ENCODE measurements at regions not wholly inside any gene's neighbourhood (a gene's known extent, or its start where the extent isn't known, plus 50 kb on each side); places are given as distances from the start of the nearest gene placed in this dataset.

DNA sequence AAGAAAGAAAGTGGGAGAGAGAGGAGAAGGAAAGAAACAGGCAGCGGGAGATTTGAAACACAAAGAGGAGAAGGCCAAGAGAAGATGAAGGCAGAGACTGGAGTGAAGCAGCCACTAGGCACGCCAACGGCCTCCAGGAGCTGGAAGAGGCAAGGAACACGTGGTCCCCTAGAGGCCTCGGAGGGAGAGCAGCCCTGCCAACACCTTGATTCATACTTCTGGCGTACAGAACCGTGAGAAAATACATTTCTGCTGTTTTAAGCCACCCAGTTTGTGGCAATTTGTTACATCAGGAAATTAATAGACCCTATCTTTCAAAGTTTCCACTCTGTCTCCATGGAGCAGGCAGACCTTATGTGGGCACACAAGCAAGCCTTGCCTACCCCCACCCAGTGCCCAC is 133.4 kb downstream of the ACTL7B start:
- TF ChIP-seq CTCF (conservative IDR thresholded peaks at IDR 0.05; ENCODE audit: low read depth in 2 of 2) (no peak), NANOG (IDR thresholded peaks at IDR 0.05; ENCODE audit: borderline replicate concordance) (no peak), EZH2 (IDR thresholded peaks at IDR 0.05; ENCODE audit: low read depth, unreplicated experiment) (no peak), ZNF331 (CRISPR knock-in tag; IDR thresholded peaks at IDR 0.05; ENCODE audit: low read depth) (no peak)
- TF ChIP-seq, protein P1, sequence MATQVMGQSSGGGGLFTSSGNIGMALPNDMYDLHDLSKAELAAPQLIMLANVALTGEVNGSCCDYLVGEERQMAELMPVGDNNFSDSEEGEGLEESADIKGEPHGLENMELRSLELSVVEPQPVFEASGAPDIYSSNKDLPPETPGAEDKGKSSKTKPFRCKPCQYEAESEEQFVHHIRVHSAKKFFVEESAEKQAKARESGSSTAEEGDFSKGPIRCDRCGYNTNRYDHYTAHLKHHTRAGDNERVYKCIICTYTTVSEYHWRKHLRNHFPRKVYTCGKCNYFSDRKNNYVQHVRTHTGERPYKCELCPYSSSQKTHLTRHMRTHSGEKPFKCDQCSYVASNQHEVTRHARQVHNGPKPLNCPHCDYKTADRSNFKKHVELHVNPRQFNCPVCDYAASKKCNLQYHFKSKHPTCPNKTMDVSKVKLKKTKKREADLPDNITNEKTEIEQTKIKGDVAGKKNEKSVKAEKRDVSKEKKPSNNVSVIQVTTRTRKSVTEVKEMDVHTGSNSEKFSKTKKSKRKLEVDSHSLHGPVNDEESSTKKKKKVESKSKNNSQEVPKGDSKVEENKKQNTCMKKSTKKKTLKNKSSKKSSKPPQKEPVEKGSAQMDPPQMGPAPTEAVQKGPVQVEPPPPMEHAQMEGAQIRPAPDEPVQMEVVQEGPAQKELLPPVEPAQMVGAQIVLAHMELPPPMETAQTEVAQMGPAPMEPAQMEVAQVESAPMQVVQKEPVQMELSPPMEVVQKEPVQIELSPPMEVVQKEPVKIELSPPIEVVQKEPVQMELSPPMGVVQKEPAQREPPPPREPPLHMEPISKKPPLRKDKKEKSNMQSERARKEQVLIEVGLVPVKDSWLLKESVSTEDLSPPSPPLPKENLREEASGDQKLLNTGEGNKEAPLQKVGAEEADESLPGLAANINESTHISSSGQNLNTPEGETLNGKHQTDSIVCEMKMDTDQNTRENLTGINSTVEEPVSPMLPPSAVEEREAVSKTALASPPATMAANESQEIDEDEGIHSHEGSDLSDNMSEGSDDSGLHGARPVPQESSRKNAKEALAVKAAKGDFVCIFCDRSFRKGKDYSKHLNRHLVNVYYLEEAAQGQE (IDR thresholded peaks at IDR 0.05; ENCODE audit: unreplicated experiment), result no peak

Measured in GM23338 (cell line).